Kidney (tissue), 13 donors: ENCODE measurements at regions not wholly inside any gene's neighbourhood (a gene's known extent, or its start where the extent isn't known, plus 50 kb on each side); places are given as distances from the start of the nearest gene placed in this dataset.

Source experiments
- DNase-seq, 5 donors: peaks; one replicate each; pipeline ENCODE4 v3.0.0-alpha.2; 2013 to 2020
- FAIRE-seq: peaks from 2 replicates; lab custom pipeline; 2012; peaks lifted over from hg19 to GRCh38; lab: Jason Lieb, UNC
- H3K27ac ChIP-seq, 2 donors: one replicate each; pipeline ENCODE4 v1.7.0; 2013; ENCODE audit warnings: low read depth in 2 of 2, low read length in 2 of 2, inconsistent platforms in 1 of 2
- H3K27me3 ChIP-seq: one replicate; pipeline ENCODE4 v1.7.1; 2013; ENCODE audit warnings: low read length, inconsistent platforms; ENCODE audit not compliant: control insufficient read depth, insufficient read depth
- H3K36me3 ChIP-seq, 3 donors: one replicate each; pipeline versions ENCODE4 v1.7.0 to v1.7.1; 2013; ENCODE audit warnings: low read length in 3 of 3, control low read depth in 1 of 3, inconsistent platforms in 1 of 3; ENCODE audit not compliant: insufficient read depth in 3 of 3, control insufficient read depth in 2 of 3
- H3K4me1 ChIP-seq, 3 donors: one replicate each; pipeline versions ENCODE4 v1.7.0 to v1.7.1; 2013; ENCODE audit warnings: low read length in 3 of 3, inconsistent platforms in 1 of 3, low read depth in 1 of 3; ENCODE audit not compliant: control insufficient read depth in 2 of 3, insufficient read depth in 2 of 3
- H3K4me3 ChIP-seq, 3 donors: one replicate each; pipeline versions ENCODE4 v1.7.0 to v1.8.1; 2013; ENCODE audit warnings: low read length in 3 of 3, control low read depth in 1 of 3, inconsistent platforms in 1 of 3
- H3K9ac ChIP-seq, 3 donors: one replicate each; pipeline versions ENCODE4 v1.7.0 to v1.7.1; 2013; ENCODE audit warnings: low read length in 3 of 3, control low read depth in 1 of 3, inconsistent platforms in 1 of 3
- H3K9me3 ChIP-seq, 3 donors: one replicate each; pipeline versions ENCODE4 v1.7.0 to v1.7.1; 2013; ENCODE audit warnings: low read length in 3 of 3, control low read depth in 1 of 3, inconsistent platforms in 1 of 3; ENCODE audit not compliant: control insufficient read depth in 2 of 3, insufficient read depth in 1 of 3
- CTCF ChIP-seq: IDR thresholded peaks from 3 replicates; pipeline ENCODE4 v1.5.1; 2012; ENCODE audit warnings: mild to moderate bottlenecking, moderate library complexity, borderline replicate concordance; ENCODE audit not compliant: insufficient read depth; ENCODE audit errors: extremely low read depth
- intact Hi-C: fragments of 100-400 bp; cut with DNase I; formaldehyde crosslinking; loops from one replicate; pipeline ENCODE4 v1.11.1; 2022
- donor health status: control.
- donor health status: control.
- donor health status: control.
- donor health status: control.
- donor health status: control.
- donor health status: DM: yes; HTN: yes; CAD: no.
- donor health status: Normal renal cell carcinoma (clear cell type).

- intact Hi-C loops = no loop called here
- no peaks in the 10 kb centered on the region for H3K36me3 ChIP-seq
- H3K4me1 ChIP-seq = no peaks in the 10 kb centered on the region
- FAIRE-seq = no peak
- no peak overlapping the region for H3K4me3 ChIP-seq
- TF ChIP-seq CTCF = no peak
- H3K9me3 ChIP-seq = no peaks in the 10 kb centered on the region
- H3K27ac ChIP-seq = no peak overlapping the region
- DNase-seq = peak in 1 of 5 donors; percentile 29
- no peak overlapping the region for H3K9ac ChIP-seq
- peaks cover 2% of the 10 kb centered on the region for H3K27me3 ChIP-seq
Measured at GRCh38 chr14:101115652-101116051, 212.1 kb upstream of the RTL1 start.

GRCh38 chr14:101116065-101116464, 212.5 kb upstream of the RTL1 start:
- intact Hi-C loops = no loop called here
- Histone ChIP-seq H3K9me3 (no peaks in the 10 kb centered on the region), H3K4me3 (no peak overlapping the region), H3K9ac (no peak overlapping the region), H3K4me1 (no peaks in the 10 kb centered on the region), H3K36me3 (no peaks in the 10 kb centered on the region), H3K27me3 (peaks cover 2% of the 10 kb centered on the region), H3K27ac (no peak overlapping the region)
- FAIRE-seq = no peak
- no peak for TF ChIP-seq CTCF
- DNase-seq = peak in 1 of 5 donors; percentile 19

- TF ChIP-seq CTCF = no peak
- intact Hi-C loops = no loop called here
Measured at GRCh38 chr14:101116486-101117130, 213.1 kb upstream of the RTL1 start.

GRCh38 chr14:101117543-101117942, 214.0 kb upstream of the RTL1 start:
- Histone ChIP-seq H3K27me3 (peaks cover 2% of the 10 kb centered on the region), H3K27ac (no peak overlapping the region), H3K4me1 (no peaks in the 10 kb centered on the region), H3K9me3 (no peaks in the 10 kb centered on the region), H3K36me3 (no peaks in the 10 kb centered on the region), H3K4me3 (no peak overlapping the region), H3K9ac (no peak overlapping the region)
- intact Hi-C loops = no loop called here
- no peak for DNase-seq
- TF ChIP-seq CTCF = no peak
- FAIRE-seq = no peak

More at GRCh38 chr14:101116486-101117130, 213.1 kb upstream of the RTL1 start:
- Histone ChIP-seq H3K36me3 (no peaks in the 10 kb centered on the region), H3K4me3 (no peak overlapping the region), H3K27me3 (peaks cover 2% of the 10 kb centered on the region), H3K27ac (no peak overlapping the region), H3K4me1 (no peaks in the 10 kb centered on the region), H3K9ac (no peak overlapping the region), H3K9me3 (no peaks in the 10 kb centered on the region)
- DNase-seq (peak in 2 of 5 donors; percentile 27 to 37), FAIRE-seq (no peak)
